Astrocyte of the hippocampus (primary cell): ENCODE measurements at regions not wholly inside any gene's neighbourhood (a gene's known extent, or its start where the extent isn't known, plus 50 kb on each side); places are given as distances from the start of the nearest gene placed in this dataset.

Source experiments
- DNase-seq: peaks from one replicate; pipeline ENCODE4 v3.0.0; 2011; ENCODE audit warnings: low read depth, low spot score

GRCh38 chr12:100738086-100738485 is 56.5 kb upstream of the ANO4 start:
- DNase-seq = no peak

- peak; percentile 47 for DNase-seq
These were observed 53.4 kb upstream of the ANO4 start for GRCh38 chr12:100741084-100741711.

- no peak for DNase-seq
These were observed 51.5 kb upstream of the ANO4 start for GRCh38 chr12:100743060-100743459.
